ENCODE measurements at regions not wholly inside any gene's neighbourhood (a gene's known extent, or its start where the extent isn't known, plus 50 kb on each side); places are given as distances from the start of the nearest gene placed in this dataset.
"Not testable (repeated sequence)": the region's sequence is repeated elsewhere in the genome, so short reads cannot be mapped to it uniquely, and the experiment has no call there.

GRCh38 chr14:105598040-105598763 lies 71.8 kb downstream of the TMEM121 start:
- not testable (repeated sequence) for H3K27me3 ChIP-seq (ENCODE audit: insufficient read depth, poor library complexity, severe bottlenecking); H3K27ac ChIP-seq (replicated peaks); DNase-seq (ENCODE audit: low read depth in 1 of 2, low spot score in 1 of 2); H3K4me3 ChIP-seq (replicated peaks; ENCODE audit: insufficient read depth, low read length)

GRCh38 chr14:105598925-105599586 lies 72.7 kb downstream of the TMEM121 start:
- H3K27me3 ChIP-seq (ENCODE audit: insufficient read depth, poor library complexity, severe bottlenecking), result not testable (repeated sequence)

DNA sequence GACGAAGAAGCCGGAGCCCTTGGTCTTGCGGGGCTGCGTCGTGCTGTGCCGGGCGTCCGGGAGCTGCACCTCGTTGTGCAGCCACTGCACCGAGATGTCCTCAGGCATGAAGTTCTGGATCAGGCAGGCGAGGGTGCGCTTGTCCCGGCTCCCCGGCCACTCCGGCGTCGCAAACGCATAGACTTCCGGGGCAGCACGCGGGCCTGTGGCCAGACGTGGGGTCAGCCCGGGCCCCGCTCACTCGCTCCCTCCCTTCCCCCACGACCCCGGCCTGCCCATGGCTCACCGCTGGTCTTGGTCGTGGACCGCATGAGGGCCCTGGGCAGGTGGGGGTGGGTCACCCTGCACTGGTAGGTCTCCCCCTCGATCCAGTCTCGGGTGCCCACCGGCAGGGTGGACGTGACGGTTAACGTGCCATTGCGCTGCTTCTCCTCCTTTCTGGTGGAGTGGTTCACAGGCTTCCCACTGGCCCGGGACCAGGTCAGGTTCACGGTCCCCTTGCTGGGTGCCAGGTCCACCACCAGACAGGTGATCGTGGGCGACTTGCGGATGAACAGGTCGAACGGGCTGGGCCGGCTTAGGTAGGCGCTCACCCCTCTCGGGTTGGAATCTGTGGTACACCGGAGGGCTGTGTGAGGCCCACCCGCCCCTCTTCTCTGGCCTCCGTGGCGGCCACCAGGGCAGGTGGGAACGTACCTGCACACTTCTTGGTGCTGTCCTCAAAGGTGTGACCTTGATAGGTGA lies 74.0 kb downstream of the TMEM121 start:
- not testable (repeated sequence) for DNase-seq (ENCODE audit: low read depth in 1 of 2, low spot score in 1 of 2); H3K4me3 ChIP-seq (replicated peaks; ENCODE audit: insufficient read depth, low read length)

More at GRCh38 chr14:105598925-105599586, 72.7 kb downstream of the TMEM121 start:
- not testable (repeated sequence) for DNase-seq (ENCODE audit: low read depth in 1 of 2, low spot score in 1 of 2); H3K4me3 ChIP-seq (replicated peaks; ENCODE audit: insufficient read depth, low read length); H3K27ac ChIP-seq (replicated peaks)

GRCh38 chr14:105600939-105601359 lies 74.6 kb downstream of the TMEM121 start:
- Histone ChIP-seq H3K27me3 (ENCODE audit: insufficient read depth, poor library complexity, severe bottlenecking) (no peaks in the 10 kb centered on the region), H3K27ac (replicated peaks) (no peak overlapping the region), H3K4me3 (replicated peaks; ENCODE audit: insufficient read depth, low read length) (no peak overlapping the region)
- TF ChIP-seq SPI1 (IDR thresholded peaks at IDR 0.05; ENCODE audit: borderline replicate concordance, low read depth) (no peak), POLR2AphosphoS5 (IDR thresholded peaks at IDR 0.05; ENCODE audit: low read depth) (no peak), REST (IDR thresholded peaks at IDR 0.05; ENCODE audit: insufficient replicate concordance, low read depth) (no peak)
- TF ChIP-seq, protein P1, sequence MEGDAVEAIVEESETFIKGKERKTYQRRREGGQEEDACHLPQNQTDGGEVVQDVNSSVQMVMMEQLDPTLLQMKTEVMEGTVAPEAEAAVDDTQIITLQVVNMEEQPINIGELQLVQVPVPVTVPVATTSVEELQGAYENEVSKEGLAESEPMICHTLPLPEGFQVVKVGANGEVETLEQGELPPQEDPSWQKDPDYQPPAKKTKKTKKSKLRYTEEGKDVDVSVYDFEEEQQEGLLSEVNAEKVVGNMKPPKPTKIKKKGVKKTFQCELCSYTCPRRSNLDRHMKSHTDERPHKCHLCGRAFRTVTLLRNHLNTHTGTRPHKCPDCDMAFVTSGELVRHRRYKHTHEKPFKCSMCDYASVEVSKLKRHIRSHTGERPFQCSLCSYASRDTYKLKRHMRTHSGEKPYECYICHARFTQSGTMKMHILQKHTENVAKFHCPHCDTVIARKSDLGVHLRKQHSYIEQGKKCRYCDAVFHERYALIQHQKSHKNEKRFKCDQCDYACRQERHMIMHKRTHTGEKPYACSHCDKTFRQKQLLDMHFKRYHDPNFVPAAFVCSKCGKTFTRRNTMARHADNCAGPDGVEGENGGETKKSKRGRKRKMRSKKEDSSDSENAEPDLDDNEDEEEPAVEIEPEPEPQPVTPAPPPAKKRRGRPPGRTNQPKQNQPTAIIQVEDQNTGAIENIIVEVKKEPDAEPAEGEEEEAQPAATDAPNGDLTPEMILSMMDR (IDR thresholded peaks at IDR 0.05; ENCODE audit: insufficient read depth, low read length), result no peak
- DNase-seq (ENCODE audit: low read depth in 1 of 2, low spot score in 1 of 2), result no peak

More for the DNA sequence above, 74.0 kb downstream of the TMEM121 start:
- H3K27ac ChIP-seq (replicated peaks); H3K27me3 ChIP-seq (ENCODE audit: insufficient read depth, poor library complexity, severe bottlenecking): not testable (repeated sequence)

DNA sequence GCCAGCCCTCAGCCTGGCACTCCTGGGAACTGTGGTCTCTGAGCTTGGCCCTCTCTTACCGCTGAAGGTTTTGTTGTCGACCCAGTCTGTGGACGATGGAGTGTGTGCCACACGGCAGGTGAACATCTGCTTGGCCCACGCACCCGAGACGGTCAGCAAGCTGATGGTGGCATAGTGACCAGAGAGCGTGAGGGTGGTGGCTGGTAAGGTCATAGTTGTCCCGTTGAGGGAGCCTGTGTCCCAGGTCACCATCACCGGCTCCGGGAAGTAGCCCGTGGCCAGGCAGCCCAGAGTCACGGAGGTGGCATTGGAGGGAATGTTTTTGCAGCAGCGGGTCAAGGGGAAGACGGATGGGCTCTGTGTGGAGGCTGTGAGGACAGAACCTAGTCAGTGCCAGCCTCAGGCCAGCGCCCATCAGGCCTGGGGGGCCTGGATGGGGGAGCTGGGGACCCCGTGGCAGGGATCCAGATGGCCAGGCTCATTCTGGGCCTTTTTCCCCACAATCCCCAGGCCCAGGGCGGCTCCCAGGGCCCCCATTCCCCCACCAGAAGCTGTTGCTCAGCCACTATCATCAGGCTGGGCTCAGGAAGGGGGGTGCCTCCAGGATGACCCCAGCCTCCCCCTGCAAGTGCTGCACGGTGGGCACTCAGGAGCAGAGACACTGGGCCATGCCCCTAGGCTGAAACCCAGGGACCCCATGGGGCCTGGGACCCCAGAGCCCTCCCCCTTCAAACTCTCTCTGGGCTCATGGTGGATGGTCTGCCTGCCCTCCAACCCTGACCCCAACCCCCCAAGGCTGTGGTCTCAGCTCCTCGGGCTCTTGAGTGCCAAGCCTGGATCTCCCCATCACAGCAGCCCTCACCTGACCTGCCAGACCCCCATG lies 75.2 kb downstream of the TMEM121 start:
- no peak for DNase-seq (ENCODE audit: low read depth in 1 of 2, low spot score in 1 of 2)
- no peak overlapping the region for H3K4me3 ChIP-seq (replicated peaks; ENCODE audit: insufficient read depth, low read length)
- H3K27ac ChIP-seq (replicated peaks), result no peak overlapping the region

More for the DNA sequence above, 75.2 kb downstream of the TMEM121 start:
- no peaks in the 10 kb centered on the region for H3K27me3 ChIP-seq (ENCODE audit: insufficient read depth, poor library complexity, severe bottlenecking)
- TF ChIP-seq REST (IDR thresholded peaks at IDR 0.05; ENCODE audit: insufficient replicate concordance, low read depth) (no peak), SPI1 (IDR thresholded peaks at IDR 0.05; ENCODE audit: borderline replicate concordance, low read depth) (no peak), GABPA (IDR thresholded peaks at IDR 0.05; ENCODE audit: low read depth) (no peak), POLR2AphosphoS5 (IDR thresholded peaks at IDR 0.05; ENCODE audit: low read depth) (no peak)
- TF ChIP-seq, protein P1 (IDR thresholded peaks at IDR 0.05; ENCODE audit: insufficient read depth, low read length), result no peak
